ENCODE measurements at regions not wholly inside any gene's neighbourhood (a gene's known extent, or its start where the extent isn't known, plus 50 kb on each side); places are given as distances from the start of the nearest gene placed in this dataset.

- no peak overlapping the region for H3K27ac ChIP-seq
- TF ChIP-seq CTCF (IDR thresholded peaks at IDR 0.05) = no peak
- DNase-seq (ENCODE audit: low spot score) = no peak
- H3K4me3 ChIP-seq = no peak overlapping the region
Measured at GRCh38 chr22:47450876-47451475, 688.5 kb downstream of the TBC1D22A start.

DNA sequence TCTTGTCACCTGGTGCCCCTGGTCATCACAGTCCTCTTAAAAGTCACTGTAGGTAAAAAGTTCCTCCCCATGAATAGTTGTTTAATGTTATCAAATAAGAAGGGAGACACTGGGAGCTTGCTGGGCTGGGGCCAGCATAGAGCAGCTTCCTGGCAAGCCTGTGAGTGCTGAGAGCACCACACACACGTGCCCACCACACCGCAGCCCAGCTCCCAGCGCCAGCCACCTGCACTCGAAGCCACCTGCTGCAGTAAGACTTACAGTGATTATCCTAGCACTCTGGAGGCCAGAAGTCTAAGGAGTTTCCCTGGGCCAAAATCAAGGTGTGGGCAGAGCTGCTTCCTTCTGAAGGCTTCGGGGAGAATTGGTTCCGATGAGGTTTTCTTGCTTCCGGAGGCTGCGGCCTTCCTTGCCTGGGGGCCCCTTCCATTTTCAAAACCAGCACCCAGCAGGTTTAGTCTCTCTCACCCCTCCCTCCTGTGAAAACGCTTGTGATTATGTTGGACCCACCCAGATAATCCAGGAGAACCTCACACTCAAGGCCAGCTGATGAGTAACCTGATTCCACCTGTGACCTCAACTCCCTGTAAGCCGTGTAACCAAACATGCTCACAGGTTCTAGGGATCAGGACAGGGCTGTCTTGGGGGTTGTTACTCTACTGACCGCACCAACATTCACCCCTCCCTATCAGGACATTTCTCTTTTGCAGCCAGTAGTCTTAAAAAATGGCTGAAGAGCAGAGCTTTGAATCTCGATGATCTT lies 687.2 kb downstream of the TBC1D22A start:
- Histone ChIP-seq H3K27ac (no peak overlapping the region), H3K4me3 (no peak overlapping the region)
- no peak for DNase-seq (ENCODE audit: low spot score)
- TF ChIP-seq CTCF (IDR thresholded peaks at IDR 0.05) = no peak

DNA sequence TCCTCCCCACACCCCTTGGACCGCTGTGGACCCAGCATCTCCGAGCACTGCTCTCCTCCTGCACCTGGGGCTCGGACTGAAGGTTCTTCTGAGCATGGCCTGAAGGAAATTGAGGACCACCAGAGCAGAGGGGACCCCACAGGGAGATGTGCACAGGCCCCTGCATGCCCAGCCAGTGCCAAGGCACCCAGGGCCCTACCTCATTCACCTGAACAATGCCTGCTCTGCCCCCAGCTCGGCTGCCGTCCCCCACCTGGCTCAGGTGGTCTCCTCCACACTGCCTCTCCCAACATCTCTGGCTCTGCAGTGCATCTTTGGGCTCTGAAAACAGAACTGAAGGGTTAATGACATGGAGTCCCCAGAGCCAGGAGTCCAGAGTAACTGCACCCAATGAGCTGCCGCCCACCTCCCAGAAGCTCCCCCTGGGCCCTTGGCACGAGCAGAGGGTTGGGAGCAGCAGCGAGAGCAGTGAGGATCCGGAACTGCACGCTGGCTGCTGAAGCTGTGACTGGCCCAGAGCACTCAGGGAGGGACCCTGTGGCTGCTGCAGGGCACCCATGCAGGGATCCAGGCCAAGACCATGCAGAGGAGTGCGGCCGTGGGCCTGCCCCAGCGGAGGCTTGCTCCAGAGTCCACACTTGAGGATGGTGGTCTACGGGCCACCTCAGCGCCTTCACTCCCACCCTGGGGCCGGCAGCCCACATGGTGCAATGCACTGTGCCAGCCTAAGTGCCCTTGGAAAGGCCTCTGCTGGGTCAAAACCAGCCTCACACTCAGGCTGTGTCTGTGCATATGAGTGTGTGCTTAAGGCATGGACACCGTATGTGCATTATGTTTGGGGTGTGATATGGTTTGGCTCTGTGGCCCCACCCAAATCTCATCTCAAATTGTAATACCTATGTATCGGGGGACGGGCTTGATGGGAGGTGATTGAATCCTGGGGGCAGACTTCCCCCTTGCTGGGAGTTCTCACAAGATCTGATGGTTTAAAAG lies 686.1 kb downstream of the TBC1D22A start:
- no peak overlapping the region for H3K27ac ChIP-seq
- no peak for DNase-seq (ENCODE audit: low spot score)
- no peak for TF ChIP-seq CTCF (IDR thresholded peaks at IDR 0.05)
- no peak overlapping the region for H3K4me3 ChIP-seq

- TF ChIP-seq CTCF (IDR thresholded peaks at IDR 0.05) = no peak
- Histone ChIP-seq H3K27ac (no peak overlapping the region), H3K4me3 (no peak overlapping the region)
- DNase-seq (ENCODE audit: low spot score) = no peak
Measured at GRCh38 chr22:47446821-47447810, 684.7 kb downstream of the TBC1D22A start.

GRCh38 chr22:47446331-47446730 lies 683.9 kb downstream of the TBC1D22A start:
- H3K27ac ChIP-seq = no peak overlapping the region
- no peak for DNase-seq (ENCODE audit: low spot score)
- no peak overlapping the region for H3K4me3 ChIP-seq
- TF ChIP-seq CTCF (IDR thresholded peaks at IDR 0.05) = no peak

DNA sequence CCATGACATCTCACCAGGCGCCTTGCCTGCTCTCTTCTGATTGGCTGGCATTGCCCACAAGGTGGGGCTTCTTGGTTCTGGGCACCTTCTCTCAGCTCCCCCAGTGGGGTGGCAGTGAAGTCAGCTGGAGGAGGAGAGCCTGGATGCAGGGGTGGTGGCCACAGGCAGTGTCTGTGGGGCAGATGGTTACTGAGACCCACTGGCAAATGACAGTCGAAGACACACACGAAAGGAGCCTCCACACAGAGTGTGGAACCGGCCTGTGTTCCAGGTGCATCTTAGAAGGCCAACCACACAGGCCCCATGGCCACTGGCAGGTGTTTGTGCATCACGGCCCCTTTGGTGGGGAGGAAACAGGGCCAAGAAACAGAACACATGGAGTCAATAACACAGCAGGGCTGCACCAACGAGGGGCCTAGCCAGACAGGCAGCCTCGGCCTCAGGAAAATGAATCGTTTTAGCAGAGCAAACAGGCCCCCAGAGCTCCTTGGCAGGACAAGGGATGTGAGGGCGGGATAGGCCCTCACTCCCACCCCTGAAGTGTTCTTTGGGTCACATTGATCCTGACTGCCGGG lies 683.4 kb downstream of the TBC1D22A start:
- no peak for TF ChIP-seq CTCF (IDR thresholded peaks at IDR 0.05)
- DNase-seq (ENCODE audit: low spot score) = no peak
- no peak overlapping the region for H3K27ac ChIP-seq
- H3K4me3 ChIP-seq = no peak overlapping the region
